GM19351 (cell line): ENCODE measurements at regions not wholly inside any gene's neighbourhood (a gene's known extent, or its start where the extent isn't known, plus 50 kb on each side); places are given as distances from the start of the nearest gene placed in this dataset.
"Not testable (repeated sequence)": the region's sequence is repeated elsewhere in the genome, so short reads cannot be mapped to it uniquely, and the experiment has no call there.

Source experiments
- ATAC-seq: cut with Tn5 transposase; IDR thresholded peaks from one replicate; pipeline ENCODE4 v1.9.1; 2021; ENCODE audit warnings: mild to moderate bottlenecking, moderate library complexity; ENCODE audit not compliant: unreplicated experiment

- ATAC-seq = no peak
Observed at GRCh38 chr21:15119486-15119885, 54.7 kb upstream of the NRIP1 start.

GRCh38 chr21:15121097-15121654 is 56.4 kb upstream of the NRIP1 start:
- no peak for ATAC-seq

- no peak for ATAC-seq
Observed at GRCh38 chr21:15121655-15122120, 56.9 kb upstream of the NRIP1 start.

GRCh38 chr21:15122241-15122640 is 57.4 kb upstream of the NRIP1 start:
- no peak for ATAC-seq

- no peak for ATAC-seq
Observed at GRCh38 chr21:15124731-15125130, 59.9 kb upstream of the NRIP1 start.

GRCh38 chr21:15126948-15127347 is 62.1 kb upstream of the NRIP1 start:
- ATAC-seq = no peak

GRCh38 chr21:15127437-15127836 is 62.6 kb upstream of the NRIP1 start:
- no peak for ATAC-seq

- no peak for ATAC-seq
Observed at GRCh38 chr21:15128267-15128666, 63.5 kb upstream of the NRIP1 start.

GRCh38 chr21:15128714-15129113 is 63.9 kb upstream of the NRIP1 start:
- not testable (repeated sequence) for ATAC-seq

GRCh38 chr21:15130326-15130725 is 65.5 kb upstream of the NRIP1 start:
- ATAC-seq = no peak

- ATAC-seq = no peak
Observed at GRCh38 chr21:15130751-15131150, 66.0 kb upstream of the NRIP1 start.

GRCh38 chr21:15132781-15133180 is 68.0 kb upstream of the NRIP1 start:
- ATAC-seq = no peak

- ATAC-seq = no peak
Observed at GRCh38 chr21:15134701-15135470, 70.1 kb upstream of the NRIP1 start.

GRCh38 chr21:15135867-15136629 is 71.2 kb upstream of the NRIP1 start:
- ATAC-seq = no peak

- ATAC-seq = no peak
Observed at GRCh38 chr21:15138490-15138889, 73.7 kb upstream of the NRIP1 start.

- ATAC-seq = no peak
Observed at GRCh38 chr21:15139898-15140297, 75.1 kb upstream of the NRIP1 start.

- ATAC-seq = no peak
Observed at GRCh38 chr21:15140321-15141019, 75.7 kb upstream of the NRIP1 start.

GRCh38 chr21:15141261-15141970 is 76.6 kb upstream of the NRIP1 start:
- ATAC-seq = no peak

GRCh38 chr21:15144026-15144425 is 79.2 kb upstream of the NRIP1 start:
- no peak for ATAC-seq

GRCh38 chr21:15148437-15148836 is 83.6 kb upstream of the NRIP1 start:
- no peak for ATAC-seq
